WTC11 (cell line): ENCODE measurements at regions not wholly inside any gene's neighbourhood (a gene's known extent, or its start where the extent isn't known, plus 50 kb on each side); places are given as distances from the start of the nearest gene placed in this dataset.
A peak's percentile ranks its signal among the peaks of the same experiment; 100 is the strongest.

ENCODE experiments used
- ATAC-seq: fragments of 200-7000 bp; cut with Tn5 transposase; 2 replicates; pipeline ENCODE4 v1.10.0; 2021; ENCODE audit warnings: mild to moderate bottlenecking, moderate library complexity
- CTCF ChIA-PET: fragments of 300-600 bp; sonication (Branson Sonifier 250); formaldehyde crosslinking; loops from one replicate; lab custom pipeline; 2021; ENCODE audit warnings: antibody characterized with exemption; lab: Charles Lee
- POLR2A ChIA-PET: fragments of 350-600 bp; sonication (Branson Sonifier 250); formaldehyde crosslinking; loops from one replicate; lab custom pipeline; 2021; ENCODE audit warnings: antibody characterized with exemption; lab: Charles Lee
- DNase-seq: peaks from one replicate; pipeline ENCODE4 v3.0.0; 2021; ENCODE audit warnings: low spot score
- H3K27ac Mint-ChIP-seq: 2 replicates; pipeline ENCODE4 v1.8.0; 2021; ENCODE audit warnings: mixed read lengths
- H3K27me3 Mint-ChIP-seq: 2 replicates; pipeline ENCODE4 v1.8.0; 2021; ENCODE audit warnings: low read depth, mild to moderate bottlenecking, moderate library complexity, mixed read lengths
- H3K36me3 Mint-ChIP-seq: 2 replicates; pipeline ENCODE4 v1.8.0; 2021; ENCODE audit warnings: mixed read lengths
- H3K4me1 Mint-ChIP-seq: 2 replicates; pipeline ENCODE4 v1.8.0; 2022; ENCODE audit warnings: mixed read lengths
- H3K4me3 Mint-ChIP-seq: 2 replicates; pipeline ENCODE4 v1.8.0; 2021; ENCODE audit warnings: mild to moderate bottlenecking, moderate library complexity, mixed read lengths
- H3K9me3 Mint-ChIP-seq: 2 replicates; pipeline ENCODE4 v1.8.0; 2021; ENCODE audit warnings: mixed read lengths
- HMGA2 ChIP-seq: fragments of 250-450 bp; sonication (Bioruptor Pico); IDR thresholded peaks from 2 replicates; pipeline ENCODE4 v1.4.0; 2021; ENCODE audit warnings: mild to moderate bottlenecking, moderate library complexity
- MYBL2 ChIP-seq: sonication (generic); formaldehyde crosslinking; IDR thresholded peaks from 2 replicates; pipeline ENCODE4 v1.8.1; 2023; ENCODE audit warnings: mild to moderate bottlenecking, moderate library complexity, missing genetic modification reagents
- NR3C1 ChIP-seq: sonication (generic); formaldehyde crosslinking; conservative IDR thresholded peaks from 2 replicates; pipeline ENCODE4 v1.8.1; 2023; ENCODE audit warnings: low read depth, mild to moderate bottlenecking, missing genetic modification reagents
- SOX15 ChIP-seq: fragments of 250-450 bp; sonication (Bioruptor Pico); IDR thresholded peaks from 2 replicates; pipeline ENCODE4 v1.9.0; 2021; ENCODE audit warnings: mild to moderate bottlenecking
- TP53 ChIP-seq: sonication (generic); formaldehyde crosslinking; IDR thresholded peaks from 2 replicates; pipeline ENCODE4 v1.8.1; 2023; ENCODE audit warnings: mild to moderate bottlenecking, missing genetic modification reagents
- TF ChIP-seq, protein P1 (sequence below): sonication (generic); formaldehyde crosslinking; IDR thresholded peaks from 2 replicates; pipeline ENCODE4 v1.8.1; 2022; ENCODE audit warnings: low read depth, missing genetic modification reagents, borderline replicate concordance
- TF ChIP-seq, protein P2 (sequence below): fragments of 250-450 bp; sonication (Bioruptor Pico); IDR thresholded peaks from 2 replicates; pipeline ENCODE4 v1.9.0; 2021; ENCODE audit warnings: mild to moderate bottlenecking, borderline replicate concordance
- TF ChIP-seq, protein P3 (sequence below): sonication (generic); formaldehyde crosslinking; conservative IDR thresholded peaks from 2 replicates; pipeline ENCODE4 v1.8.1; 2023; ENCODE audit warnings: mild to moderate bottlenecking, low read depth, missing genetic modification reagents, moderate library complexity
- TF ChIP-seq, protein P4 (sequence below): sonication (generic); formaldehyde crosslinking; IDR thresholded peaks from 2 replicates; pipeline ENCODE4 v1.8.1; 2023; ENCODE audit warnings: mild to moderate bottlenecking, missing genetic modification reagents
- TF ChIP-seq, protein P5 (sequence below): sonication (generic); formaldehyde crosslinking; IDR thresholded peaks from 2 replicates; pipeline ENCODE4 v1.8.1; 2023; ENCODE audit warnings: mild to moderate bottlenecking, moderate library complexity, missing genetic modification reagents
- TF ChIP-seq, protein P6 (sequence below): fragments of 250-450 bp; sonication (Bioruptor Pico); IDR thresholded peaks from 2 replicates; pipeline ENCODE4 v1.8.0; 2021; ENCODE audit warnings: mild to moderate bottlenecking
- TF ChIP-seq, protein P7 (sequence below): sonication (generic); formaldehyde crosslinking; IDR thresholded peaks from 2 replicates; pipeline ENCODE4 v1.8.0; 2022; ENCODE audit warnings: missing genetic modification reagents
- TF ChIP-seq, protein P8 (sequence below): sonication (generic); formaldehyde crosslinking; IDR thresholded peaks from 2 replicates; pipeline ENCODE4 v1.8.1; 2022; ENCODE audit warnings: mild to moderate bottlenecking, moderate library complexity, missing genetic modification reagents

DNA sequence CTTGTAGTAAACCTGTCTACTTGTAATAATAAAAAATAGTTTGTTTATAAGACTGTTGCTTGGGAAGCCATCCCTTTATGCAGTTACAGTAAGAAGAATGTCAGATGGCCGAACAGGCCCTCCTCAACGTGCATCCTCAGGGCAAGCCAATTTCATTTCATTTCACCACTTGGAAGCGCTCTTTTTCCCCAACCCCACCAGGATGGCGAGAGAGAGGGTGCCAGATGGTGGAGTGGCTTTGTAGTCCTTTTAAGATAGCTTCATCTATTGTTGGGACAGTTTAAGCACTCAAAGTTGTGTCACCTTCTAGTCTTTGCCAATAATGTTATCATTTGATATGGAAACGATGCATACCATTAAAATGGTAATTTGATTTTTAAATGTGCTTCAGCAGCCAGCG lies 356.3 kb upstream of the CAMK1G start:
- Mint-ChIP-seq H3K4me3 (no peak overlapping the region), H3K27me3 (peaks cover 10% of the 10 kb centered on the region), H3K9me3 (peaks cover 11% of the 10 kb centered on the region), H3K4me1 (peaks cover 27% of the 10 kb centered on the region), H3K36me3 (0 out of 2 replicates have a peak, but pooled peaks cover under 1% of the 10 kb centered on the region), H3K27ac (no peak overlapping the region)
- TF ChIP-seq TP53 (CRISPR knock-in tag) (no peak), SOX15 (CRISPR knock-in tag) (no peak), MYBL2 (CRISPR knock-in tag) (no peak), NR3C1 (CRISPR knock-in tag) (no peak), HMGA2 (no peak)
- TF ChIP-seq, protein P1, sequence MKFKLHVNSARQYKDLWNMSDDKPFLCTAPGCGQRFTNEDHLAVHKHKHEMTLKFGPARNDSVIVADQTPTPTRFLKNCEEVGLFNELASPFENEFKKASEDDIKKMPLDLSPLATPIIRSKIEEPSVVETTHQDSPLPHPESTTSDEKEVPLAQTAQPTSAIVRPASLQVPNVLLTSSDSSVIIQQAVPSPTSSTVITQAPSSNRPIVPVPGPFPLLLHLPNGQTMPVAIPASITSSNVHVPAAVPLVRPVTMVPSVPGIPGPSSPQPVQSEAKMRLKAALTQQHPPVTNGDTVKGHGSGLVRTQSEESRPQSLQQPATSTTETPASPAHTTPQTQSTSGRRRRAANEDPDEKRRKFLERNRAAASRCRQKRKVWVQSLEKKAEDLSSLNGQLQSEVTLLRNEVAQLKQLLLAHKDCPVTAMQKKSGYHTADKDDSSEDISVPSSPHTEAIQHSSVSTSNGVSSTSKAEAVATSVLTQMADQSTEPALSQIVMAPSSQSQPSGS (CRISPR knock-in tag), result no peak
- TF ChIP-seq, protein P2, sequence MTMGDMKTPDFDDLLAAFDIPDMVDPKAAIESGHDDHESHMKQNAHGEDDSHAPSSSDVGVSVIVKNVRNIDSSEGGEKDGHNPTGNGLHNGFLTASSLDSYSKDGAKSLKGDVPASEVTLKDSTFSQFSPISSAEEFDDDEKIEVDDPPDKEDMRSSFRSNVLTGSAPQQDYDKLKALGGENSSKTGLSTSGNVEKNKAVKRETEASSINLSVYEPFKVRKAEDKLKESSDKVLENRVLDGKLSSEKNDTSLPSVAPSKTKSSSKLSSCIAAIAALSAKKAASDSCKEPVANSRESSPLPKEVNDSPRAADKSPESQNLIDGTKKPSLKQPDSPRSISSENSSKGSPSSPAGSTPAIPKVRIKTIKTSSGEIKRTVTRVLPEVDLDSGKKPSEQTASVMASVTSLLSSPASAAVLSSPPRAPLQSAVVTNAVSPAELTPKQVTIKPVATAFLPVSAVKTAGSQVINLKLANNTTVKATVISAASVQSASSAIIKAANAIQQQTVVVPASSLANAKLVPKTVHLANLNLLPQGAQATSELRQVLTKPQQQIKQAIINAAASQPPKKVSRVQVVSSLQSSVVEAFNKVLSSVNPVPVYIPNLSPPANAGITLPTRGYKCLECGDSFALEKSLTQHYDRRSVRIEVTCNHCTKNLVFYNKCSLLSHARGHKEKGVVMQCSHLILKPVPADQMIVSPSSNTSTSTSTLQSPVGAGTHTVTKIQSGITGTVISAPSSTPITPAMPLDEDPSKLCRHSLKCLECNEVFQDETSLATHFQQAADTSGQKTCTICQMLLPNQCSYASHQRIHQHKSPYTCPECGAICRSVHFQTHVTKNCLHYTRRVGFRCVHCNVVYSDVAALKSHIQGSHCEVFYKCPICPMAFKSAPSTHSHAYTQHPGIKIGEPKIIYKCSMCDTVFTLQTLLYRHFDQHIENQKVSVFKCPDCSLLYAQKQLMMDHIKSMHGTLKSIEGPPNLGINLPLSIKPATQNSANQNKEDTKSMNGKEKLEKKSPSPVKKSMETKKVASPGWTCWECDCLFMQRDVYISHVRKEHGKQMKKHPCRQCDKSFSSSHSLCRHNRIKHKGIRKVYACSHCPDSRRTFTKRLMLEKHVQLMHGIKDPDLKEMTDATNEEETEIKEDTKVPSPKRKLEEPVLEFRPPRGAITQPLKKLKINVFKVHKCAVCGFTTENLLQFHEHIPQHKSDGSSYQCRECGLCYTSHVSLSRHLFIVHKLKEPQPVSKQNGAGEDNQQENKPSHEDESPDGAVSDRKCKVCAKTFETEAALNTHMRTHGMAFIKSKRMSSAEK, result no peak
- TF ChIP-seq, protein P3, sequence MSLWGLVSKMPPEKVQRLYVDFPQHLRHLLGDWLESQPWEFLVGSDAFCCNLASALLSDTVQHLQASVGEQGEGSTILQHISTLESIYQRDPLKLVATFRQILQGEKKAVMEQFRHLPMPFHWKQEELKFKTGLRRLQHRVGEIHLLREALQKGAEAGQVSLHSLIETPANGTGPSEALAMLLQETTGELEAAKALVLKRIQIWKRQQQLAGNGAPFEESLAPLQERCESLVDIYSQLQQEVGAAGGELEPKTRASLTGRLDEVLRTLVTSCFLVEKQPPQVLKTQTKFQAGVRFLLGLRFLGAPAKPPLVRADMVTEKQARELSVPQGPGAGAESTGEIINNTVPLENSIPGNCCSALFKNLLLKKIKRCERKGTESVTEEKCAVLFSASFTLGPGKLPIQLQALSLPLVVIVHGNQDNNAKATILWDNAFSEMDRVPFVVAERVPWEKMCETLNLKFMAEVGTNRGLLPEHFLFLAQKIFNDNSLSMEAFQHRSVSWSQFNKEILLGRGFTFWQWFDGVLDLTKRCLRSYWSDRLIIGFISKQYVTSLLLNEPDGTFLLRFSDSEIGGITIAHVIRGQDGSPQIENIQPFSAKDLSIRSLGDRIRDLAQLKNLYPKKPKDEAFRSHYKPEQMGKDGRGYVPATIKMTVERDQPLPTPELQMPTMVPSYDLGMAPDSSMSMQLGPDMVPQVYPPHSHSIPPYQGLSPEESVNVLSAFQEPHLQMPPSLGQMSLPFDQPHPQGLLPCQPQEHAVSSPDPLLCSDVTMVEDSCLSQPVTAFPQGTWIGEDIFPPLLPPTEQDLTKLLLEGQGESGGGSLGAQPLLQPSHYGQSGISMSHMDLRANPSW (CRISPR knock-in tag), result no peak
- TF ChIP-seq, protein P4, sequence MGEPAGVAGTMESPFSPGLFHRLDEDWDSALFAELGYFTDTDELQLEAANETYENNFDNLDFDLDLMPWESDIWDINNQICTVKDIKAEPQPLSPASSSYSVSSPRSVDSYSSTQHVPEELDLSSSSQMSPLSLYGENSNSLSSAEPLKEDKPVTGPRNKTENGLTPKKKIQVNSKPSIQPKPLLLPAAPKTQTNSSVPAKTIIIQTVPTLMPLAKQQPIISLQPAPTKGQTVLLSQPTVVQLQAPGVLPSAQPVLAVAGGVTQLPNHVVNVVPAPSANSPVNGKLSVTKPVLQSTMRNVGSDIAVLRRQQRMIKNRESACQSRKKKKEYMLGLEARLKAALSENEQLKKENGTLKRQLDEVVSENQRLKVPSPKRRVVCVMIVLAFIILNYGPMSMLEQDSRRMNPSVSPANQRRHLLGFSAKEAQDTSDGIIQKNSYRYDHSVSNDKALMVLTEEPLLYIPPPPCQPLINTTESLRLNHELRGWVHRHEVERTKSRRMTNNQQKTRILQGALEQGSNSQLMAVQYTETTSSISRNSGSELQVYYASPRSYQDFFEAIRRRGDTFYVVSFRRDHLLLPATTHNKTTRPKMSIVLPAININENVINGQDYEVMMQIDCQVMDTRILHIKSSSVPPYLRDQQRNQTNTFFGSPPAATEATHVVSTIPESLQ (CRISPR knock-in tag), result no peak
- TF ChIP-seq, protein P5, sequence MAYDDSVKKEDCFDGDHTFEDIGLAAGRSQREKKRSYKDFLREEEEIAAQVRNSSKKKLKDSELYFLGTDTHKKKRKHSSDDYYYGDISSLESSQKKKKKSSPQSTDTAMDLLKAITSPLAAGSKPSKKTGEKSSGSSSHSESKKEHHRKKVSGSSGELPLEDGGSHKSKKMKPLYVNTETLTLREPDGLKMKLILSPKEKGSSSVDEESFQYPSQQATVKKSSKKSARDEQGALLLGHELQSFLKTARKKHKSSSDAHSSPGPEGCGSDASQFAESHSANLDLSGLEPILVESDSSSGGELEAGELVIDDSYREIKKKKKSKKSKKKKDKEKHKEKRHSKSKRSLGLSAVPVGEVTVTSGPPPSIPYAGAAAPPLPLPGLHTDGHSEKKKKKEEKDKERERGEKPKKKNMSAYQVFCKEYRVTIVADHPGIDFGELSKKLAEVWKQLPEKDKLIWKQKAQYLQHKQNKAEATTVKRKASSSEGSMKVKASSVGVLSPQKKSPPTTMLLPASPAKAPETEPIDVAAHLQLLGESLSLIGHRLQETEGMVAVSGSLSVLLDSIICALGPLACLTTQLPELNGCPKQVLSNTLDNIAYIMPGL (CRISPR knock-in tag), result no peak
- TF ChIP-seq, protein P6, sequence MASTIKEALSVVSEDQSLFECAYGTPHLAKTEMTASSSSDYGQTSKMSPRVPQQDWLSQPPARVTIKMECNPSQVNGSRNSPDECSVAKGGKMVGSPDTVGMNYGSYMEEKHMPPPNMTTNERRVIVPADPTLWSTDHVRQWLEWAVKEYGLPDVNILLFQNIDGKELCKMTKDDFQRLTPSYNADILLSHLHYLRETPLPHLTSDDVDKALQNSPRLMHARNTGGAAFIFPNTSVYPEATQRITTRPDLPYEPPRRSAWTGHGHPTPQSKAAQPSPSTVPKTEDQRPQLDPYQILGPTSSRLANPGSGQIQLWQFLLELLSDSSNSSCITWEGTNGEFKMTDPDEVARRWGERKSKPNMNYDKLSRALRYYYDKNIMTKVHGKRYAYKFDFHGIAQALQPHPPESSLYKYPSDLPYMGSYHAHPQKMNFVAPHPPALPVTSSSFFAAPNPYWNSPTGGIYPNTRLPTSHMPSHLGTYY (CRISPR knock-in tag), result no peak
- TF ChIP-seq, protein P7, sequence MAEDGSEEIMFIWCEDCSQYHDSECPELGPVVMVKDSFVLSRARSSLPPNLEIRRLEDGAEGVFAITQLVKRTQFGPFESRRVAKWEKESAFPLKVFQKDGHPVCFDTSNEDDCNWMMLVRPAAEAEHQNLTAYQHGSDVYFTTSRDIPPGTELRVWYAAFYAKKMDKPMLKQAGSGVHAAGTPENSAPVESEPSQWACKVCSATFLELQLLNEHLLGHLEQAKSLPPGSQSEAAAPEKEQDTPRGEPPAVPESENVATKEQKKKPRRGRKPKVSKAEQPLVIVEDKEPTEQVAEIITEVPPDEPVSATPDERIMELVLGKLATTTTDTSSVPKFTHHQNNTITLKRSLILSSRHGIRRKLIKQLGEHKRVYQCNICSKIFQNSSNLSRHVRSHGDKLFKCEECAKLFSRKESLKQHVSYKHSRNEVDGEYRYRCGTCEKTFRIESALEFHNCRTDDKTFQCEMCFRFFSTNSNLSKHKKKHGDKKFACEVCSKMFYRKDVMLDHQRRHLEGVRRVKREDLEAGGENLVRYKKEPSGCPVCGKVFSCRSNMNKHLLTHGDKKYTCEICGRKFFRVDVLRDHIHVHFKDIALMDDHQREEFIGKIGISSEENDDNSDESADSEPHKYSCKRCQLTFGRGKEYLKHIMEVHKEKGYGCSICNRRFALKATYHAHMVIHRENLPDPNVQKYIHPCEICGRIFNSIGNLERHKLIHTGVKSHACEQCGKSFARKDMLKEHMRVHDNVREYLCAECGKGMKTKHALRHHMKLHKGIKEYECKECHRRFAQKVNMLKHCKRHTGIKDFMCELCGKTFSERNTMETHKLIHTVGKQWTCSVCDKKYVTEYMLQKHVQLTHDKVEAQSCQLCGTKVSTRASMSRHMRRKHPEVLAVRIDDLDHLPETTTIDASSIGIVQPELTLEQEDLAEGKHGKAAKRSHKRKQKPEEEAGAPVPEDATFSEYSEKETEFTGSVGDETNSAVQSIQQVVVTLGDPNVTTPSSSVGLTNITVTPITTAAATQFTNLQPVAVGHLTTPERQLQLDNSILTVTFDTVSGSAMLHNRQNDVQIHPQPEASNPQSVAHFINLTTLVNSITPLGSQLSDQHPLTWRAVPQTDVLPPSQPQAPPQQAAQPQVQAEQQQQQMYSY (CRISPR knock-in tag), result no peak
- TF ChIP-seq, protein P8, sequence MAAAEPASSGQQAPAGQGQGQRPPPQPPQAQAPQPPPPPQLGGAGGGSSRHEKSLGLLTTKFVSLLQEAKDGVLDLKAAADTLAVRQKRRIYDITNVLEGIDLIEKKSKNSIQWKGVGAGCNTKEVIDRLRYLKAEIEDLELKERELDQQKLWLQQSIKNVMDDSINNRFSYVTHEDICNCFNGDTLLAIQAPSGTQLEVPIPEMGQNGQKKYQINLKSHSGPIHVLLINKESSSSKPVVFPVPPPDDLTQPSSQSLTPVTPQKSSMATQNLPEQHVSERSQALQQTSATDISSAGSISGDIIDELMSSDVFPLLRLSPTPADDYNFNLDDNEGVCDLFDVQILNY (CRISPR knock-in tag), result no peak
- CTCF ChIA-PET, result interaction anchor here (3.7 kb wide), 1 partner anchor 19 kb away, joined by 20 read pairs; no protein-coding TSS in a partner anchor
- POLR2A ChIA-PET, result no interaction called here
- peak; percentile 42; the same call in 1 of the 2 replicates for ATAC-seq
- no peak for DNase-seq
